GM12874 (cell line): ENCODE measurements at regions not wholly inside any gene's neighbourhood (a gene's known extent, or its start where the extent isn't known, plus 50 kb on each side); places are given as distances from the start of the nearest gene placed in this dataset.

Experiments
- TF ChIP-seq, protein P1 (sequence below): IDR thresholded peaks from 2 replicates; pipeline ENCODE4 v1.5.1; 2011; ENCODE audit warnings: low read depth, mild to moderate bottlenecking, control low read depth, low read length, moderate library complexity; ENCODE audit not compliant: insufficient read depth

GRCh38 chr1:5453347-5453746, 538.9 kb downstream of the NPHP4 start:
- TF ChIP-seq, protein P1, sequence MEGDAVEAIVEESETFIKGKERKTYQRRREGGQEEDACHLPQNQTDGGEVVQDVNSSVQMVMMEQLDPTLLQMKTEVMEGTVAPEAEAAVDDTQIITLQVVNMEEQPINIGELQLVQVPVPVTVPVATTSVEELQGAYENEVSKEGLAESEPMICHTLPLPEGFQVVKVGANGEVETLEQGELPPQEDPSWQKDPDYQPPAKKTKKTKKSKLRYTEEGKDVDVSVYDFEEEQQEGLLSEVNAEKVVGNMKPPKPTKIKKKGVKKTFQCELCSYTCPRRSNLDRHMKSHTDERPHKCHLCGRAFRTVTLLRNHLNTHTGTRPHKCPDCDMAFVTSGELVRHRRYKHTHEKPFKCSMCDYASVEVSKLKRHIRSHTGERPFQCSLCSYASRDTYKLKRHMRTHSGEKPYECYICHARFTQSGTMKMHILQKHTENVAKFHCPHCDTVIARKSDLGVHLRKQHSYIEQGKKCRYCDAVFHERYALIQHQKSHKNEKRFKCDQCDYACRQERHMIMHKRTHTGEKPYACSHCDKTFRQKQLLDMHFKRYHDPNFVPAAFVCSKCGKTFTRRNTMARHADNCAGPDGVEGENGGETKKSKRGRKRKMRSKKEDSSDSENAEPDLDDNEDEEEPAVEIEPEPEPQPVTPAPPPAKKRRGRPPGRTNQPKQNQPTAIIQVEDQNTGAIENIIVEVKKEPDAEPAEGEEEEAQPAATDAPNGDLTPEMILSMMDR = no peak

DNA sequence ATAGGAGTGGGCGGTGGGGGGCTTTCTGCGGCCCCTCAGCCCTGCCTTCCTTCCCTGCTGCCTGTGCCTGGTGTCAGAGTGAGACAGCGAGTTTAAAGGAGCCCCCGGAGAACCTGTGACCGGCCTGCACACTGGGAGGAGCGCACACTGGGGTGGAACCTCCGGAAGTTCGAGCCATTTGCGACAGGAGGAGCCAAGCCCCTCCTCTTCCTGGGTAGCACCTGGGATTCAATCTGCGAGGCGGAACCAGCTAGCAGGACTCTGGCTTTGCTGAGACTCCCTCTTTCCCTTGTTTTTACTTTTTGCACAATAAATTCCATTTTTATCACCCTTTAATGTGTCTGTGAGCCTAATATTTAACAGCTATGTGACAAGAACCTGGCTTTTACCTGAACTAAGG, 540.6 kb downstream of the NPHP4 start:
- TF ChIP-seq, protein P1 = no peak

GRCh38 chr1:5448486-5448885, 543.7 kb downstream of the NPHP4 start:
- TF ChIP-seq, protein P1 = no peak

- TF ChIP-seq, protein P1 = no peak
These were observed 544.7 kb downstream of the NPHP4 start for GRCh38 chr1:5447503-5447960.

DNA sequence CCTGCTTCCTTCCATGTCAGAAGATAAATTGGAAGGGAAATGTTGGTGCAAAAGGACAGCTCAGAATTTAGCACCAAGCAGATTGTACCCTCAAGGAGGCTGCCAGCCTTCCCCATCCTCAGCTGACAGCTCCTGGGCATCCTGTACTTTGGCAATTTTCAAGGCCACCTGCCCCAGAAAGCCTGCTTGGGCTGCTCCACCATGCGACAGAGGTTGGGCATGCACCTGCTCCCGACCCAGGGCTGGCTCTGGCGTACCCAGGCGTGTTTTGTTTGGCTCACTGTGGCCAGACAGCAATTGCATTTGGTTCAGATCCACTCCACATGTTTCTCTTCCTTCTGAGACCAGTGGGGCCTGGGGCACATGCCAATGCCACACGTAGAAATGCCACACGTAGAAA, 547.8 kb downstream of the NPHP4 start:
- TF ChIP-seq, protein P1 = no peak

DNA sequence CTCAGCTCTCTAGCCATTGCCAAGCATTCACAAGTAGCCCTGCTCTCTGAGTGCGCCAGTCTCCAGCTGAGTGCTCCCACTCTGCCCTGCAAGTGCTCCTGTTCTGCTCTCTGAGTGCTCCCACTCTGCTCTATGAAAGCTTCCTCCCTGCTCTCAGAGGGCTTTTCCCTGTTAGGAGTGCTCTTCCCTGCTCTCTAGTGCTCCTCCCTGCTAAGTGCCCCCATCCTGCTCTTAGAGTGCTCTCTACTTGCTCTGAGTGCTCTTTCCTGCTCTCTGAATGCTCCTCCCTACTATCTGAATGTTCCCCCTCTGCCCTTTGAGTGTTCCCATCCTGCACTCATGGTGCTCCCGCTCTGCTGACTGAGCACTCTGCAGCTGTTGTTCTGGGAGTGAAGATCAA, 555.4 kb downstream of the NPHP4 start:
- TF ChIP-seq, protein P1 = no peak

DNA sequence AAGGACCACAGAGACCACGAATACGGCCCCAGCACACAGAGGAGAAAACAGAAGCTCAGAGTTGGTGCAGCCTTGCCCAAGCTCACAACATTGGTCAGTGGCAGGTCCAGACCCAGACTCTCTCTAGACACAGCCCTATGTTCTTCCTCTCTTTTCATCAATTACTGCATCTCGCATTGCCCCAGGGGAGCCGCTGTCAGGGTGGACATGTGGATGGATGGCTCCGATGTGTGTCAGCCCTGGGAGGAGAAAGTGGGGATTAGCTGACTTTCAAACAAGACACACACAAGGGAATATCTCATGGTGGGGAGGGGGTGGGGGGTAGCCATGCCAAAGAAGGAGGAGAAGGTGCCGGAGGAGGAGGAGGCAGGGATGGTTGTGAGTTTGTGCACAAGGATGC, 556.8 kb downstream of the NPHP4 start:
- TF ChIP-seq, protein P1 = no peak

- TF ChIP-seq, protein P1 = no peak
These were observed 559.8 kb downstream of the NPHP4 start for GRCh38 chr1:5432436-5432835.
